ENCODE measurements at regions not wholly inside any gene's neighbourhood (a gene's known extent, or its start where the extent isn't known, plus 50 kb on each side); places are given as distances from the start of the nearest gene placed in this dataset.
A peak's percentile ranks its signal among the peaks of the same experiment; 100 is the strongest.
"Not testable (repeated sequence)": the region's sequence is repeated elsewhere in the genome, so short reads cannot be mapped to it uniquely, and the experiment has no call there.

- WGBS, 2 experiments (ENCODE audit: insufficient coverage in 1 of 2, insufficient read length in 1 of 2) = 93 to 96% methylated on average over 3 of the region's 3 CpGs
- H3K36me3 ChIP-seq (ENCODE audit: control insufficient read depth, insufficient read depth, low read length) = no peaks in the 10 kb centered on the region
- H3K27me3 Mint-ChIP-seq (ENCODE audit: insufficient read depth) = peaks cover 11% of the 10 kb centered on the region
- no peaks in the 10 kb centered on the region for H3K36me3 Mint-ChIP-seq (ENCODE audit: low read depth)
- H3K4me1 Mint-ChIP-seq = peaks cover 18% of the 10 kb centered on the region
- no peak overlapping the region for H3K9ac ChIP-seq (ENCODE audit: extremely low read depth, low read length, poor library complexity, severe bottlenecking)
- no peak overlapping the region for H3K4me3 ChIP-seq (ENCODE audit: low read length)
- no peak overlapping the region for H3K27ac Mint-ChIP-seq
- no peaks in the 10 kb centered on the region for H3K4me1 ChIP-seq (ENCODE audit: control insufficient read depth, insufficient read depth, low read length)
- peaks cover 9% of the 10 kb centered on the region for H3K27me3 ChIP-seq (ENCODE audit: control insufficient read depth, insufficient read depth, low read length, poor library complexity, severe bottlenecking)
- H3K4me3 Mint-ChIP-seq = no peak overlapping the region
- H3K9me3 Mint-ChIP-seq = no peaks in the 10 kb centered on the region
- TF ChIP-seq CTCF (conservative IDR thresholded peaks at IDR 0.05) = no peak
- no peak for DNase-seq
- no peaks in the 10 kb centered on the region for H3K9me3 ChIP-seq (ENCODE audit: control insufficient read depth, low read length)
- H3K27ac ChIP-seq (ENCODE audit: low read depth, low read length) = no peak overlapping the region
Observed at GRCh38 chr20:1815502-1816085, 79.6 kb upstream of the SIRPA start.

- not testable (repeated sequence) for H3K4me3 Mint-ChIP-seq; H3K36me3 ChIP-seq (ENCODE audit: control insufficient read depth, insufficient read depth, low read length); H3K27ac Mint-ChIP-seq; H3K27me3 ChIP-seq (ENCODE audit: control insufficient read depth, insufficient read depth, low read length, poor library complexity, severe bottlenecking); H3K4me1 ChIP-seq (ENCODE audit: control insufficient read depth, insufficient read depth, low read length); DNase-seq; H3K4me3 ChIP-seq (ENCODE audit: low read length); H3K9me3 Mint-ChIP-seq; H3K36me3 Mint-ChIP-seq (ENCODE audit: low read depth); H3K27ac ChIP-seq (ENCODE audit: low read depth, low read length); H3K9ac ChIP-seq (ENCODE audit: extremely low read depth, low read length, poor library complexity, severe bottlenecking); H3K9me3 ChIP-seq (ENCODE audit: control insufficient read depth, low read length)
- peaks cover 24% of the 10 kb centered on the region for H3K4me1 Mint-ChIP-seq
- no CpG with 5 or more reads among the region's 1 CpG for WGBS, 2 experiments (ENCODE audit: insufficient coverage in 1 of 2, insufficient read length in 1 of 2)
- H3K27me3 Mint-ChIP-seq (ENCODE audit: insufficient read depth) = peaks cover 14% of the 10 kb centered on the region
Observed at GRCh38 chr20:1814861-1815260, 80.3 kb upstream of the SIRPA start.

GRCh38 chr20:1813674-1814635 lies 81.3 kb upstream of the SIRPA start:
- no peaks in the 10 kb centered on the region for H3K36me3 Mint-ChIP-seq (ENCODE audit: low read depth)
- peaks cover 14% of the 10 kb centered on the region for H3K27me3 Mint-ChIP-seq (ENCODE audit: insufficient read depth)
- no peaks in the 10 kb centered on the region for H3K9me3 ChIP-seq (ENCODE audit: control insufficient read depth, low read length)
- no peaks in the 10 kb centered on the region for H3K36me3 ChIP-seq (ENCODE audit: control insufficient read depth, insufficient read depth, low read length)
- H3K4me3 ChIP-seq (ENCODE audit: low read length) = no peak overlapping the region
- no peak overlapping the region for H3K27ac ChIP-seq (ENCODE audit: low read depth, low read length)
- TF ChIP-seq CTCF (conservative IDR thresholded peaks at IDR 0.05) = no peak
- no peaks in the 10 kb centered on the region for H3K9me3 Mint-ChIP-seq
- no peaks in the 10 kb centered on the region for H3K4me1 ChIP-seq (ENCODE audit: control insufficient read depth, insufficient read depth, low read length)
- 90 to 97% methylated on average over 8 to 13 of the region's 13 CpGs for WGBS, 2 experiments (ENCODE audit: insufficient coverage in 1 of 2, insufficient read length in 1 of 2)
- H3K27ac Mint-ChIP-seq = no peak overlapping the region
- peaks cover 23% of the 10 kb centered on the region for H3K4me1 Mint-ChIP-seq
- no peak overlapping the region for H3K9ac ChIP-seq (ENCODE audit: extremely low read depth, low read length, poor library complexity, severe bottlenecking)
- no peak overlapping the region for H3K4me3 Mint-ChIP-seq
- peaks cover 9% of the 10 kb centered on the region for H3K27me3 ChIP-seq (ENCODE audit: control insufficient read depth, insufficient read depth, low read length, poor library complexity, severe bottlenecking)
- peak; percentile 10 for DNase-seq
